Heart right ventricle (tissue), 16 donors: ENCODE measurements at regions not wholly inside any gene's neighbourhood (a gene's known extent, or its start where the extent isn't known, plus 50 kb on each side); places are given as distances from the start of the nearest gene placed in this dataset.

Source experiments
- ATAC-seq, 8 donors: fragments of 200-7000 bp; cut with Tn5 transposase; one replicate each; pipeline ENCODE4 v1.9.1; 2020; ENCODE audit warnings: mild to moderate bottlenecking in 8 of 8, moderate library complexity in 8 of 8, moderate number of reproducible peaks in 1 of 8
- DNase-seq, 2 donors: peaks; one replicate each; pipeline ENCODE4 v3.0.0-alpha.2; 2020
- H3K27ac ChIP-seq, 10 donors: fragments of 200-600 bp; sonication (generic) in 2 of 10; one replicate each; pipeline versions ENCODE4 v1.5.0 to v1.8.0; 2020 to 2022; ENCODE audit warnings: mild to moderate bottlenecking in 3 of 10
- H3K27me3 ChIP-seq, 7 donors: fragments of 200-600 bp; one replicate each; pipeline ENCODE4 v1.8.0; 2021 to 2022; ENCODE audit warnings: mild to moderate bottlenecking in 2 of 7
- H3K36me3 ChIP-seq, 9 donors: fragments of 200-600 bp; sonication (generic) in 1 of 9; one replicate each; pipeline versions ENCODE4 v1.5.0 to v1.8.0; 2020 to 2022; ENCODE audit warnings: mild to moderate bottlenecking in 2 of 9
- H3K4me1 ChIP-seq, 9 donors: fragments of 200-600 bp; sonication (generic) in 1 of 9; one replicate each; pipeline versions ENCODE4 v1.5.0 to v1.8.0; 2020 to 2022; ENCODE audit warnings: mild to moderate bottlenecking in 4 of 9
- H3K4me3 ChIP-seq, 10 donors: fragments of 200-600 bp; sonication (generic) in 2 of 10; one replicate each; pipeline versions ENCODE4 v1.5.0 to v1.8.0; 2020 to 2022; ENCODE audit warnings: mild to moderate bottlenecking in 7 of 10, moderate library complexity in 2 of 10
- H3K9me3 ChIP-seq, 11 donors: fragments of 200-600 bp in 10 of 11; sonication (generic) in 2 of 11; one replicate each; pipeline versions ENCODE4 v1.5.0 to v1.8.0; 2013 to 2022; ENCODE audit warnings: mild to moderate bottlenecking in 2 of 11, control low read depth in 1 of 11, moderate library complexity in 1 of 11
- CTCF ChIP-seq, 9 donors: fragments of 200-600 bp; sonication (generic) in 2 of 9; IDR thresholded peaks; one replicate each; pipeline versions ENCODE4 v1.5.0 to v1.8.0; 2021 to 2022; ENCODE audit warnings: antibody characterized with exemption in 9 of 9, mild to moderate bottlenecking in 5 of 9, moderate library complexity in 1 of 9
- WGBS, 2 donors: extraction: QIAGEN DNeasy Blood & Tissue Kit; methylation state at CpG; one replicate each; pipeline ENCODE4 v1.1.7; 2013; ENCODE audit warnings: inconsistent platforms in 1 of 2; 5-methylcytosine and 5-hydroxymethylcytosine counted together
- intact Hi-C, 10 donors: fragments of 100-400 bp; cut with DNase I; formaldehyde crosslinking; loops; one replicate each; pipeline versions ENCODE4 v1.11.1 to v1.14.2; 2022
- donor health status: Arrhythmogenic right ventricular cardiomyopathy.
- donor health status: ischemic (EF 13 %, LVEDD 7.1; RV severe dilation, severe dysfunction).
- donor health status: healthy with polysubstance abuse.
- donor health status: DM: no; HTN: yes; CAD: no.
- donor health status: DM: no; HTN: no; CAD: no.
- donor health status: ischemic (EF 25% LVEDD 6.9; RV normal size, moderate dysfunction).
- donor health status: ischemic (EF 25% LVEDD 5.7; RV mildly dilated, moderate dysfunction).
- donor health status: healthy.
- donor health status: DM: yes; HTN: yes; CAD: no.
- donor health status: Ischemic cardiomyopathy.
- donor health status: ischemic (EF 35%, LVEDD 5.7; RV mildly dilated, moderate dysfunction).
- donor health status: nonischemic (EF 11% LVEDD 7.7; RV severe dilation, severe dysfunction).
- donor health status: DM: yes; HTN: yes; CAD: no.
- donor health status: PGD.
- donor health status: ischemic (EF 29% LVEDD 5.4; RV normal size, mild dysfunction).
- donor health status: nonischemic (EF 23%, LVEDD 6.1; RV moderate dilation, normal function).

DNA sequence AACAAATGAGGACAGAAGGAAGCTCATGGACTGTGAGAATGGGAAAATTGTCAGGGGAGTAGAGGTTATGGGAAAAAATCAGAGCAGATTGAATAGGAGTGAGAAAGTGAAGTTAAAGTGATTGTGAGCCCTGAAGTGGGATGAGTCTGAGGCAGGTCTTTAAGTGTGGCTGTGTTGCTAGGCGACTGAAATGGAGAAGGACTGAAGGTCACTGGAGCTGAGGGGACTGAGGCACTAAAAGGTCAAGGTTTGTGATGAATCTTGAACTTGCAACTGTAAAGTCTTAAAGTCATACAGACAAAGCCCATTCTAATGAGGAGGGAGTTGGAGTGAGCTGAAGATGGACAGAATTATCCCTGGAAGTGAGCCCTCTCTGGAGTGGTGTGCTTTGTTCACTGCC is 518.9 kb downstream of the TUSC7 start:
- no peak overlapping the region for H3K27ac ChIP-seq
- DNase-seq: no peak
- no peak for TF ChIP-seq CTCF (IDR thresholded peaks at IDR 0.05)
- no peak for ATAC-seq
- WGBS, 2 donors: 72 to 76% methylated on average over 1 of the region's 1 CpG
- H3K4me3 ChIP-seq: no peak overlapping the region
- H3K36me3 ChIP-seq: no peaks in the 10 kb centered on the region
- intact Hi-C loops: no loop called here
- H3K4me1 ChIP-seq: no peaks in the 10 kb centered on the region
- H3K27me3 ChIP-seq: peaks cover 0 to 3% (median 0%) of the 10 kb centered on the region in 7 donors
- H3K9me3 ChIP-seq: no peaks in the 10 kb centered on the region

DNA sequence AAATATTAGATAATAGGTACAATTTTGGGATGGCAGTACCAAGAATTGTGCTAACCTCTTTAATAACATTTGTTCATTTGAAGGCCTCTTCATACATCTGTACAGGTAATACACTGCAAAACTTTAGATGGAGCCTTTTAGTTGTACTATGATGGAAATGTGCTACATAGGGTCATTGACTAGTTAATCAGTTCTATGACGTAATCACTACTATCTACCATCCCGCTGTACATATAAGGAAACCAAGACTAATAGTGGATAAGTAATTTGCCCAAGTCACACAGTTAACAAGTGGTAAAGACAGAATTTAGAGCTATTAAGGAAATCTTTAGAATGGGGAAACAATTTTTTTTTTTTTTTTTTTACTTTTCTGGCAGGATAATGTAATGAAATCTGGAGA is 521.3 kb downstream of the TUSC7 start:
- ATAC-seq: no peak
- intact Hi-C loops: no loop called here
- no peaks in the 10 kb centered on the region for H3K27me3 ChIP-seq

GRCh38 chr3:117234331-117234730 is 524.8 kb downstream of the TUSC7 start:
- 12 to 21% methylated on average over 1 of the region's 1 CpG for WGBS, 2 donors
- intact Hi-C loops: no loop called here
- Histone ChIP-seq H3K4me3 (no peak overlapping the region), H3K4me1 (no peaks in the 10 kb centered on the region), H3K27ac (no peak overlapping the region), H3K27me3 (no peaks in the 10 kb centered on the region), H3K9me3 (no peaks in the 10 kb centered on the region), H3K36me3 (no peaks in the 10 kb centered on the region)
- no peak for TF ChIP-seq CTCF (IDR thresholded peaks at IDR 0.05)
- DNase-seq (no peak), ATAC-seq (no peak)

More for the DNA sequence above, 521.3 kb downstream of the TUSC7 start:
- H3K36me3 ChIP-seq: no peaks in the 10 kb centered on the region
- H3K4me3 ChIP-seq: no peak overlapping the region
- H3K9me3 ChIP-seq: no peaks in the 10 kb centered on the region
- no peaks in the 10 kb centered on the region for H3K4me1 ChIP-seq
- H3K27ac ChIP-seq: no peak overlapping the region
- DNase-seq: no peak
- WGBS, 2 donors: 91 to 92% methylated on average over 2 of the region's 2 CpGs
- TF ChIP-seq CTCF (IDR thresholded peaks at IDR 0.05): no peak

DNA sequence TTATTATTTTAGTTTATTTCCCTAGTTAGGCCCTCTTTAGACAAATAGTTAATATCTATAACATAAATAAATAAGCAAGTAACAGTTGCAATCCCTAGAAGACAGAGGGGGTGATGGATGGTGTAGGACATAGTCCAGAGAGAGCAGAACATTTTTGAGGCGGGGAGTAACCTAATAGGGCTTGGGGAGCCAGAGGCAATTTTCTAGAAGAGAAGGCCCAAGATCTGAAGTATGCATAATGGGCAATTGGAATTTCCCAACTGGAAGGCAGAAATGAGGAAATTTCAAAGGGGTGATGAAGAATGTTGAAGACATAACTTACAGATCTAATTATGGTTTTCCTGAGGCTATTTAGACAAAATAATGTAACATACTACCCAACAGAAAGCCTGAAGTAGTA is 525.7 kb downstream of the TUSC7 start:
- Histone ChIP-seq H3K36me3 (no peaks in the 10 kb centered on the region), H3K4me3 (no peak overlapping the region), H3K27me3 (no peaks in the 10 kb centered on the region), H3K9me3 (no peaks in the 10 kb centered on the region), H3K4me1 (no peaks in the 10 kb centered on the region), H3K27ac (no peak overlapping the region)
- ATAC-seq (no peak), DNase-seq (no peak)
- TF ChIP-seq CTCF (IDR thresholded peaks at IDR 0.05): no peak
- 74 to 86% methylated on average over 1 of the region's 1 CpG for WGBS, 2 donors
- intact Hi-C loops: no loop called here

GRCh38 chr3:117238806-117239205 is 529.2 kb downstream of the TUSC7 start:
- no peak for DNase-seq
- no peak for TF ChIP-seq CTCF (IDR thresholded peaks at IDR 0.05)
- ATAC-seq: no peak
- WGBS, 2 donors: 75 to 76% methylated on average over 3 of the region's 3 CpGs
- intact Hi-C loops: no loop called here
- no peaks in the 10 kb centered on the region for H3K27me3 ChIP-seq
- H3K36me3 ChIP-seq: no peaks in the 10 kb centered on the region
- H3K27ac ChIP-seq: no peak overlapping the region
- H3K4me1 ChIP-seq: no peaks in the 10 kb centered on the region
- no peaks in the 10 kb centered on the region for H3K9me3 ChIP-seq
- H3K4me3 ChIP-seq: no peak overlapping the region
